NCI-H2227 (cell line): ENCODE measurements at regions not wholly inside any gene's neighbourhood (a gene's known extent, or its start where the extent isn't known, plus 50 kb on each side); places are given as distances from the start of the nearest gene placed in this dataset.

Experiments used
- DNase-seq: peaks from one replicate; lab custom pipeline; 2025; ENCODE audit not compliant: unreplicated experiment; lab: John Stamatoyannopoulos, UW

DNA sequence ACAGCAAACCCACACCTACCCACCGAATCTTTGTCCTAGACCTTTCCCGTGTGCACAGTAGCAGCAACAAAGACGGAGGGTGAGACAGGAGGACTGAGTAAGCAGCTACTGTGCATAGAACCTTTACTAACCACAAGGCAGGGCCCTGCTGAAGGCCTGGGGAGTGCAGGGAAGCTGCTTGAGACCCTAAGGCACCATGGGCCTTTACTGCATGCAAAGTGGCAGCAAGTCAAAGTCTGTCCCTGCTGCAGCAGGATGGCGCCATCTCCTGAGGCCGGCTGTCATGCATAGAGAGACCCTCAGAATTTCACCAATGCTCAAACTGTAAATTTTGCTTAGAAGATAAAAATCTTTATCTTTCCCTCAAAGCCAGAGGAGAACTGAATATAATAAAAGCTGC, 610.5 kb downstream of the ACTR3B start:
- DNase-seq, result no peak

DNA sequence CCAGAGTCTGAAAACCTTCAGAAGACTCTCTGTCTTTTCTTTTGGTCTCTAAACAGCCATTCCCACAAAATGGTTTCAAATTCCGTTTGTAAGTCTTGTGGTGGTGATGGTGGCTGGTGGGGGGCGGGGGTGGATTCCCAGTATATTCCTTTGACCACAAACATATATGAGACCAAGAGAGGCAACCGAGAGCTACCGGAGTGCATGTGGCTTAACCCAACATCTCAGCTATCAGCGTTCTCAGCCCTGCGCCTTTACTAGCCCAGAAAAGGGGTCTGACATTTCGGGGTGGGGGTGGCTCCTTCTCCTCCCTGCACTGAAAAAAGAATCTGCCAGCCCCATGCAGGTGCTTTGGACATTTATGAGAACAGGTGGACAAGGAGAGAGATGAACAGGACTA, 621.1 kb downstream of the ACTR3B start:
- no peak for DNase-seq

- no peak for DNase-seq
These were observed 621.9 kb downstream of the ACTR3B start for GRCh38 chr7:153381275-153382040.

GRCh38 chr7:153382641-153383101, 623.1 kb downstream of the ACTR3B start:
- no peak for DNase-seq

DNA sequence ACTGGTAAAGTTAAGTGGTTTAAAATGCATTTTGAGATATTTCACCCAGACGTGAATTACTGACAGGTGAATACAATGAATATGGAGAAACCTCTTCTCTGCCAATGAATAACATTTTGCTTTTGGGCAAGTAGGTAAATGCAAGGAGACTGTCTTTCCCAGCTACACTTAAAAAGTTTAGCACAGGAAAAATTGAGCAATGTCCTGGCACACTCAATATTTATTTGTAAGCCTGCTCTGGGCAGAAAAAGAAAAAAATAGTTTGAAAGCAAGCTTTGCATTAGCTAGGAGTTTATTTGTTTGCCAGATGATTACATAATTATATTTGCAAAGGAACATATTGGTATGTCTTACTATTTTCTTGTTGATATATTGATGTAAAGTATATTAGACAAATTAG, 624.2 kb downstream of the ACTR3B start:
- no peak for DNase-seq

GRCh38 chr7:153385502-153385901, 626.0 kb downstream of the ACTR3B start:
- DNase-seq, result no peak

DNA sequence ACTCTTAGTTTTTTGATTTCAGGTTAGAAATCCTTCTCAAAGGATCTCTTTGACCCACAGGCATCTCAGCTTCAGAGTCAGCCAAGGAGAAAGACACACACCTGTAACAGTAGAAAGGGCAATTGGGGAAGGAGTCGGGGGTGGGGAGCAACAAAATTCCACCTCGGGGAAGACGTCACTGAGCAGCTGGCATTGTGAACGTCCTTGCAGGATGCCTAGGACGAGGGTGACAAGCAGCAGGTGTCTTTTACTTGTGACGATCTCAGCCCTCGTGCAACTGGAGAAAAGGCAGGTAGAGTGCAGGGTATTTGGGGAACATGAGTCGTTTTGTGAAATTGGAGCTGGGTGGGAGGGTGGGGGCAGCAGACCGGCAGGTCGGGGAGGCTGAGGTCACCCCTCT, 627.0 kb downstream of the ACTR3B start:
- no peak for DNase-seq

- no peak for DNase-seq
These were observed 629.1 kb downstream of the ACTR3B start for GRCh38 chr7:153388611-153389010.

- DNase-seq, result no peak
These were observed 629.7 kb downstream of the ACTR3B start for GRCh38 chr7:153389261-153389660.

- DNase-seq, result no peak
These were observed 631.4 kb downstream of the ACTR3B start for GRCh38 chr7:153390955-153391354.

GRCh38 chr7:153392726-153393125, 633.2 kb downstream of the ACTR3B start:
- DNase-seq, result no peak

GRCh38 chr7:153393666-153394065, 634.1 kb downstream of the ACTR3B start:
- DNase-seq, result no peak

- no peak for DNase-seq
These were observed 636.9 kb downstream of the ACTR3B start for GRCh38 chr7:153396475-153396874.

DNA sequence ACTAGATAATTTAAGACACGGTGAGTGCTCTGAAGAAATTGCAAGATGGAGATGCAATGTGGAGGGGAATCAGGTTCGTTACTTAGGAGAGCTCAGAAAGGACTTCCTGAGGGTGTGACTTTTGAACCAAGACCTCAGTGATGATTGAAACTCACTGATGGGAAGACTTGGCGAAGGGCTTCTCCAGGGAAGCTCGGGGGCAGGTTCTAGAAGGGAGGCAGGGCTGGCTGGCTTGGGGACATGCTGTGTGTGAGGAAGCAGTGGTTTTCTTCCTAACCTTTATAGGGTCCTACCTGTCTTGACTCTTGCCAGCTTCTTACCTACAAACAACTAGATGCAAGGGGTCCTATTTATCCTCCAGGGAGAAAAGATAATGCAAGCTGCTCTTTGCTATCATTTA, 637.9 kb downstream of the ACTR3B start:
- DNase-seq, result no peak

DNA sequence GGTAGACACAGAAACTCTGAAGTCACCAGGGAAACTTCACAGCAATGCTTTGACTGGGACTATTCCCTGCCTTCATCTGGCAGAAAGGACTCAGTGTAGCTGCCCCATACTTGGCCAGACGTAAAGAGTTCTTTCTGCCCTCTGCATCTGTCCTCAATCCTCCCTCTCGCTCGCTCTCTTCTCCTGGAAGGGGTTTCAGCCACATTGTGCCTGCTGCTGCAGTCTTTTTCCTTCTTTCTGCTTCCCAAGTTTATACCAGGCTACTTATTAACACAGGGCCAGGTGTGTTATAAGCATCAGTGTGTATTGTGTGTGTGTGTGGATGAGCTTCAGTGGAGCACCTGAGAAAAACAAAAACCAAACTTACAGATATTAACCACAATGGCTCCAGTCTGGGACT, 638.4 kb downstream of the ACTR3B start:
- DNase-seq, result no peak

DNA sequence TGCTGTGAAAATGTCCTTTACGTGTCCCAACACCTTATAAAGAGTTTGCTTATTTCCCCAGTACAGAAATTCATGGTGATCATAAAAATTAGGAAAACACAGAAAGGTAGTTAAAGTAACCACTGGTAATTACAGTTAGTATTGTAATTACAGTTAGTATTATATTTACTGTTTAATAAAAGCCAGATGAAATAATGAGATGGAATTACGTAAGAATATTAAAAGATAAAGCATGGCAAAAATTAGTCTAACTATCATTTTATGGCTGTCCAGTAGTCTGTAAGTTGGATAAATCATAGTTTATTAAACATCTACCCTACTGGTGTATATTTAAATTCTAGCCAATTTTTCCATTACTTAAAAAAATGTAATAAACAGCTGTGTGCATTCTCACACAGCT, 638.8 kb downstream of the ACTR3B start:
- DNase-seq, result no peak

- DNase-seq, result no peak
These were observed 639.4 kb downstream of the ACTR3B start for GRCh38 chr7:153398789-153399553.

- DNase-seq, result no peak
These were observed 640.0 kb downstream of the ACTR3B start for GRCh38 chr7:153399554-153399940.

GRCh38 chr7:153400735-153401593, 641.4 kb downstream of the ACTR3B start:
- DNase-seq, result no peak

- no peak for DNase-seq
These were observed 642.5 kb downstream of the ACTR3B start for GRCh38 chr7:153401795-153402720.
